HEK293 (cell line): ENCODE measurements at regions not wholly inside any gene's neighbourhood (a gene's known extent, or its start where the extent isn't known, plus 50 kb on each side); places are given as distances from the start of the nearest gene placed in this dataset.

ENCODE experiments used
- CTCF ChIA-PET: fragments of 350-600 bp; formaldehyde crosslinking; extraction: SDS; loops from one replicate; lab custom pipeline; 2021; ENCODE audit warnings: antibody characterized with exemption; lab: Yijun Ruan, JAX
- POLR2A ChIA-PET: fragments of 300-600 bp; formaldehyde crosslinking; extraction: SDS; loops from one replicate; lab custom pipeline; 2020; ENCODE audit warnings: antibody characterized with exemption, inconsistent platforms; lab: Yijun Ruan, JAX
- H3K27ac ChIP-seq: fragments of 200-500 bp; sonication (Bioruptor generic); 2 replicates; pipeline ENCODE4 v1.5.1; 2014; ENCODE audit warnings: low read depth, low read length, control low read depth, inconsistent platforms; ENCODE audit errors: extremely low read depth
- H3K36me3 ChIP-seq, 2 experiments: fragments of 200-500 bp in 1 of 2; sonication (Bioruptor generic) in 1 of 2; 1 replicate in 1 of 2; 2 replicates in 1 of 2; pipeline ENCODE4 v1.5.1; 2014 to 2017; ENCODE audit warnings: inconsistent platforms in 2 of 2, low read length in 2 of 2; ENCODE audit not compliant: control insufficient read depth in 2 of 2, insufficient read depth in 1 of 2
- H3K4me1 ChIP-seq: fragments of 200-500 bp; sonication (Bioruptor generic); 2 replicates; pipeline ENCODE4 v1.5.1; 2014; ENCODE audit warnings: mild to moderate bottlenecking, low read length, inconsistent platforms; ENCODE audit not compliant: control insufficient read depth, insufficient read depth
- H3K4me3 ChIP-seq: 2 replicates; pipeline ENCODE4 v1.5.1; 2011; ENCODE audit warnings: low read depth, mild to moderate bottlenecking, control low read depth, low read length, moderate library complexity
- H3K9me3 ChIP-seq: fragments of 200-500 bp; sonication (Bioruptor generic); 2 replicates; pipeline ENCODE4 v1.5.1; 2014; ENCODE audit warnings: low read depth, low read length, inconsistent platforms; ENCODE audit not compliant: control insufficient read depth, insufficient read depth
- GLI2 ChIP-seq: fragments of 450-650 bp; formaldehyde crosslinking; IDR thresholded peaks from 2 replicates; pipeline ENCODE4; 2017; ENCODE audit warnings: missing biosample characterization, missing genetic modification characterization, low read depth, borderline replicate concordance
- GLIS2 ChIP-seq: fragments of 450-650 bp; formaldehyde crosslinking; IDR thresholded peaks from 2 replicates; pipeline ENCODE4 v1.5.1; 2016; ENCODE audit warnings: missing biosample characterization, missing genetic modification characterization
- TCF7L2 ChIP-seq: IDR thresholded peaks from 2 replicates; pipeline ENCODE4 v1.6.1; 2011; ENCODE audit warnings: low read depth, mild to moderate bottlenecking, inconsistent platforms, low read length, moderate library complexity, borderline replicate concordance
- ZBTB7A ChIP-seq: fragments of 450-650 bp; formaldehyde crosslinking; IDR thresholded peaks from 2 replicates; pipeline ENCODE4 v1.5.1; 2016; ENCODE audit warnings: low read depth, missing biosample characterization, missing genetic modification characterization
- ZNF133 ChIP-seq: fragments of 450-650 bp; formaldehyde crosslinking; IDR thresholded peaks from 2 replicates; pipeline ENCODE4 v1.5.1; 2016; ENCODE audit warnings: missing biosample characterization, missing genetic modification characterization
- ZNF19 ChIP-seq: fragments of 450-650 bp; formaldehyde crosslinking; IDR thresholded peaks from 2 replicates; pipeline ENCODE4; 2016; ENCODE audit warnings: missing biosample characterization, missing genetic modification characterization, low read depth
- ZNF658 ChIP-seq: fragments of 450-650 bp; formaldehyde crosslinking; IDR thresholded peaks from 2 replicates; pipeline ENCODE4; 2016; ENCODE audit warnings: missing biosample characterization, missing genetic modification characterization
- ZNF677 ChIP-seq: fragments of 450-650 bp; IDR thresholded peaks from 2 replicates; pipeline ENCODE4 v1.5.0; 2018; ENCODE audit warnings: missing biosample characterization, mild to moderate bottlenecking, missing genetic modification characterization, moderate library complexity
- ZNF837 ChIP-seq: fragments of 450-650 bp; formaldehyde crosslinking; IDR thresholded peaks from 2 replicates; pipeline ENCODE4 v1.5.1; 2016; ENCODE audit warnings: missing biosample characterization, missing genetic modification characterization
- TF ChIP-seq, protein P1 (sequence below): fragments of 450-650 bp; formaldehyde crosslinking; IDR thresholded peaks from 2 replicates; pipeline ENCODE4 v1.5.1; 2016; ENCODE audit warnings: missing biosample characterization, missing genetic modification characterization
- TF ChIP-seq, protein P2 (sequence below): fragments of 450-650 bp; formaldehyde crosslinking; IDR thresholded peaks from 2 replicates; pipeline ENCODE4 v1.5.1; 2016; ENCODE audit warnings: missing biosample characterization, missing genetic modification characterization
- TF ChIP-seq, protein P3 (sequence below): fragments of 450-650 bp; formaldehyde crosslinking; IDR thresholded peaks from 2 replicates; pipeline ENCODE4 v1.5.1; 2016; ENCODE audit warnings: missing biosample characterization, missing genetic modification characterization
- TF ChIP-seq, protein P4 (sequence below): fragments of 450-650 bp; formaldehyde crosslinking; conservative IDR thresholded peaks from 2 replicates; pipeline ENCODE4 v1.5.1; 2016; ENCODE audit warnings: low read depth, missing biosample characterization, missing genetic modification characterization
- TF ChIP-seq, protein P5 (sequence below): fragments of 450-650 bp; formaldehyde crosslinking; IDR thresholded peaks from 2 replicates; pipeline ENCODE4 v1.5.1; 2017; ENCODE audit warnings: missing biosample characterization, mild to moderate bottlenecking, missing genetic modification characterization, moderate library complexity
- TF ChIP-seq, protein P6 (sequence below): fragments of 450-650 bp; formaldehyde crosslinking; IDR thresholded peaks from 2 replicates; pipeline ENCODE4 v1.5.1; 2016; ENCODE audit warnings: missing biosample characterization, missing genetic modification characterization

DNA sequence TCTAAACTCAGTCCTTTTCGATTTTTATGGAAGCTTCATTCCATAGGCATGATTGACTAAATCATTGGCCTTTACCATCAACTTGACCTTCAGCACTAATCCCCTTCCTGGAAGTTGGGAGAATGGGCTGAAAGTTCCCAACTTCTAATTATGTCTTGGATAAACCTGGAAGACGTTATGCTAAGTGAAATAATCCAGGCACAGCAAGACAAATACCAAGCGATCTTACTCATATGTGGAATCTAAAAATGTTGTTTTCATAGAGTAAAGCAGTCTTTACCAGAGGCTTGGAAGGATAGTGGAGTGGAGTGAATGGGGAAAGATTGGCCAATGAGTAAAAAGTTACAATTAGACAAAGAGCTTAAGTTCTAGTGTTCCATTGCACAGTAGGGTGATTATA, 1453.2 kb downstream of the PLA2G4A start:
- no peaks in the 10 kb centered on the region for H3K4me1 ChIP-seq
- POLR2A ChIA-PET = no interaction called here
- H3K27ac ChIP-seq = no peak overlapping the region
- no peaks in the 10 kb centered on the region for H3K36me3 ChIP-seq
- TF ChIP-seq TCF7L2 (no peak), GLIS2 (tag by site-specific recombination) (no peak), ZNF658 (tag by site-specific recombination) (no peak), ZBTB7A (no peak), ZNF133 (no peak), ZNF837 (no peak), GLI2 (tag by site-specific recombination) (no peak), ZNF19 (tag by site-specific recombination) (no peak), ZNF677 (tag by site-specific recombination) (no peak)
- TF ChIP-seq, protein P1, sequence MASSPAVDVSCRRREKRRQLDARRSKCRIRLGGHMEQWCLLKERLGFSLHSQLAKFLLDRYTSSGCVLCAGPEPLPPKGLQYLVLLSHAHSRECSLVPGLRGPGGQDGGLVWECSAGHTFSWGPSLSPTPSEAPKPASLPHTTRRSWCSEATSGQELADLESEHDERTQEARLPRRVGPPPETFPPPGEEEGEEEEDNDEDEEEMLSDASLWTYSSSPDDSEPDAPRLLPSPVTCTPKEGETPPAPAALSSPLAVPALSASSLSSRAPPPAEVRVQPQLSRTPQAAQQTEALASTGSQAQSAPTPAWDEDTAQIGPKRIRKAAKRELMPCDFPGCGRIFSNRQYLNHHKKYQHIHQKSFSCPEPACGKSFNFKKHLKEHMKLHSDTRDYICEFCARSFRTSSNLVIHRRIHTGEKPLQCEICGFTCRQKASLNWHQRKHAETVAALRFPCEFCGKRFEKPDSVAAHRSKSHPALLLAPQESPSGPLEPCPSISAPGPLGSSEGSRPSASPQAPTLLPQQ (tag by site-specific recombination) = no peak
- TF ChIP-seq, protein P2, sequence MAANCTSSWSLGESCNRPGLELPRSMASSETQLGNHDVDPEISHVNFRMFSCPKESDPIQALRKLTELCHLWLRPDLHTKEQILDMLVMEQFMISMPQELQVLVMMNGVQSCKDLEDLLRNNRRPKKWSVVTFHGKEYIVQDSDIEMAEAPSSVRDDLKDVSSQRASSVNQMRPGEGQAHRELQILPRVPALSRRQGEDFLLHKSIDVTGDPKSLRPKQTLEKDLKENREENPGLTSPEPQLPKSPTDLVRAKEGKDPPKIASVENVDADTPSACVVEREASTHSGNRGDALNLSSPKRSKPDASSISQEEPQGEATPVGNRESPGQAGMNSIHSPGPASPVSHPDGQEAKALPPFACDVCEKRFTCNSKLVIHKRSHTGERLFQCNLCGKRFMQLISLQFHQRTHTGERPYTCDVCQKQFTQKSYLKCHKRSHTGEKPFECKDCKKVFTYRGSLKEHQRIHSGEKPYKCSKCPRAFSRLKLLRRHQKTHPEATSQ (tag by site-specific recombination) = no peak
- TF ChIP-seq, protein P3, sequence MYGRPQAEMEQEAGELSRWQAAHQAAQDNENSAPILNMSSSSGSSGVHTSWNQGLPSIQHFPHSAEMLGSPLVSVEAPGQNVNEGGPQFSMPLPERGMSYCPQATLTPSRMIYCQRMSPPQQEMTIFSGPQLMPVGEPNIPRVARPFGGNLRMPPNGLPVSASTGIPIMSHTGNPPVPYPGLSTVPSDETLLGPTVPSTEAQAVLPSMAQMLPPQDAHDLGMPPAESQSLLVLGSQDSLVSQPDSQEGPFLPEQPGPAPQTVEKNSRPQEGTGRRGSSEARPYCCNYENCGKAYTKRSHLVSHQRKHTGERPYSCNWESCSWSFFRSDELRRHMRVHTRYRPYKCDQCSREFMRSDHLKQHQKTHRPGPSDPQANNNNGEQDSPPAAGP (tag by site-specific recombination) = no peak
- TF ChIP-seq, protein P4, sequence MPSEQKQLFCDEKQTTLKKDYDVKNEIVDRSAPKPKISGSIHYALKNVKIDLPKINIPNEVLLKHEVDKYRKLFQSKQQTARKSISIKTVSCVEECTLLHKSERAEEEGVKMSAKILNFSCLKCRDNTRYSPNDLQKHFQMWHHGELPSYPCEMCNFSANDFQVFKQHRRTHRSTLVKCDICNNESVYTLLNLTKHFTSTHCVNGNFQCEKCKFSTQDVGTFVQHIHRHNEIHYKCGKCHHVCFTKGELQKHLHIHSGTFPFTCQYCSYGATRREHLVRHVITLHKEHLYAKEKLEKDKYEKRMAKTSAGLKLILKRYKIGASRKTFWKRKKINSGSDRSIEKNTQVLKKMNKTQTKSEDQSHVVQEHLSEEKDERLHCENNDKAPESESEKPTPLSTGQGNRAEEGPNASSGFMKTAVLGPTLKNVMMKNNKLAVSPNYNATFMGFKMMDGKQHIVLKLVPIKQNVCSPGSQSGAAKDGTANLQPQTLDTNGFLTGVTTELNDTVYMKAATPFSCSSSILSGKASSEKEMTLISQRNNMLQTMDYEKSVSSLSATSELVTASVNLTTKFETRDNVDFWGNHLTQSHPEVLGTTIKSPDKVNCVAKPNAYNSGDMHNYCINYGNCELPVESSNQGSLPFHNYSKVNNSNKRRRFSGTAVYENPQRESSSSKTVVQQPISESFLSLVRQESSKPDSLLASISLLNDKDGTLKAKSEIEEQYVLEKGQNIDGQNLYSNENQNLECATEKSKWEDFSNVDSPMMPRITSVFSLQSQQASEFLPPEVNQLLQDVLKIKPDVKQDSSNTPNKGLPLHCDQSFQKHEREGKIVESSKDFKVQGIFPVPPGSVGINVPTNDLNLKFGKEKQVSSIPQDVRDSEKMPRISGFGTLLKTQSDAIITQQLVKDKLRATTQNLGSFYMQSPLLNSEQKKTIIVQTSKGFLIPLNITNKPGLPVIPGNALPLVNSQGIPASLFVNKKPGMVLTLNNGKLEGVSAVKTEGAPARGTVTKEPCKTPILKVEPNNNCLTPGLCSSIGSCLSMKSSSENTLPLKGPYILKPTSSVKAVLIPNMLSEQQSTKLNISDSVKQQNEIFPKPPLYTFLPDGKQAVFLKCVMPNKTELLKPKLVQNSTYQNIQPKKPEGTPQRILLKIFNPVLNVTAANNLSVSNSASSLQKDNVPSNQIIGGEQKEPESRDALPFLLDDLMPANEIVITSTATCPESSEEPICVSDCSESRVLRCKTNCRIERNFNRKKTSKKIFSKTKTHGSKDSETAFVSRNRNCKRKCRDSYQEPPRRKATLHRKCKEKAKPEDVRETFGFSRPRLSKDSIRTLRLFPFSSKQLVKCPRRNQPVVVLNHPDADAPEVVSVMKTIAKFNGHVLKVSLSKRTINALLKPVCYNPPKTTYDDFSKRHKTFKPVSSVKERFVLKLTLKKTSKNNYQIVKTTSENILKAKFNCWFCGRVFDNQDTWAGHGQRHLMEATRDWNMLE (tag by site-specific recombination) = no peak
- TF ChIP-seq, protein P5, sequence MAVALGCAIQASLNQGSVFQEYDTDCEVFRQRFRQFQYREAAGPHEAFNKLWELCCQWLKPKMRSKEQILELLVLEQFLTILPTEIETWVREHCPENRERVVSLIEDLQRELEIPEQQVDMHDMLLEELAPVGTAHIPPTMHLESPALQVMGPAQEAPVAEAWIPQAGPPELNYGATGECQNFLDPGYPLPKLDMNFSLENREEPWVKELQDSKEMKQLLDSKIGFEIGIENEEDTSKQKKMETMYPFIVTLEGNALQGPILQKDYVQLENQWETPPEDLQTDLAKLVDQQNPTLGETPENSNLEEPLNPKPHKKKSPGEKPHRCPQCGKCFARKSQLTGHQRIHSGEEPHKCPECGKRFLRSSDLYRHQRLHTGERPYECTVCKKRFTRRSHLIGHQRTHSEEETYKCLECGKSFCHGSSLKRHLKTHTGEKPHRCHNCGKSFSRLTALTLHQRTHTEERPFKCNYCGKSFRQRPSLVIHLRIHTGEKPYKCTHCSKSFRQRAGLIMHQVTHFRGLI = no peak
- TF ChIP-seq, protein P6, sequence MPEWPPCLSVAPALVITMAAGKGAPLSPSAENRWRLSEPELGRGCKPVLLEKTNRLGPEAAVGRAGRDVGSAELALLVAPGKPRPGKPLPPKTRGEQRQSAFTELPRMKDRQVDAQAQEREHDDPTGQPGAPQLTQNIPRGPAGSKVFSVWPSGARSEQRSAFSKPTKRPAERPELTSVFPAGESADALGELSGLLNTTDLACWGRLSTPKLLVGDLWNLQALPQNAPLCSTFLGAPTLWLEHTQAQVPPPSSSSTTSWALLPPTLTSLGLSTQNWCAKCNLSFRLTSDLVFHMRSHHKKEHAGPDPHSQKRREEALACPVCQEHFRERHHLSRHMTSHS (tag by site-specific recombination) = no peak
- no peaks in the 10 kb centered on the region for H3K9me3 ChIP-seq
- no peak overlapping the region for H3K4me3 ChIP-seq
- CTCF ChIA-PET = no interaction called here
